SK-N-SH (cell line): ENCODE measurements at regions not wholly inside any gene's neighbourhood (a gene's known extent, or its start where the extent isn't known, plus 50 kb on each side); places are given as distances from the start of the nearest gene placed in this dataset.

Experiments
- CTCF ChIA-PET: fragments of 300-600, 350-600 bp; formaldehyde crosslinking; extraction: SDS; loops from one replicate; lab custom pipeline; 2021; lab: Yijun Ruan, JAX
- POLR2A ChIA-PET: fragments of 350-600 bp; sonication (Branson Sonifier 250); formaldehyde crosslinking; extraction: SDS; loops from one replicate; lab custom pipeline; 2020; ENCODE audit warnings: antibody characterized with exemption, inconsistent platforms; lab: Yijun Ruan, JAX
- DNase-seq: peaks from one replicate; pipeline ENCODE4 v3.0.0; 2012
- H2AFZ ChIP-seq: fragments of 200-600 bp; sonication (generic); 2 replicates; pipeline ENCODE4 v1.8.1; 2016; ENCODE audit warnings: antibody characterized with exemption, mild to moderate bottlenecking, low read depth
- H3F3A ChIP-seq: fragments of 200-600 bp; sonication (generic); replicated peaks from 2 replicates; pipeline ENCODE3; 2016; ENCODE audit warnings: antibody characterized with exemption, mild to moderate bottlenecking; ENCODE audit not compliant: insufficient read depth
- H3K27ac ChIP-seq, 2 experiments: fragments of 200-500 bp in 1 of 2; fragments of 200-600 bp in 1 of 2; sonication (Bioruptor generic) in 1 of 2; sonication (generic), shearing (Covaris generic) in 1 of 2; 2 replicates each; pipeline versions ENCODE4 v1.5.1 to v1.6.1; 2014 to 2016; ENCODE audit warnings: low read depth in 2 of 2, inconsistent platforms in 1 of 2, low read length in 1 of 2, mild to moderate bottlenecking in 1 of 2, mixed read lengths in 1 of 2
- H3K27me3 ChIP-seq: fragments of 200-600 bp; sonication (generic), shearing (Covaris generic); 2 replicates; pipeline ENCODE4 v1.6.1; 2016; ENCODE audit warnings: mixed run types; ENCODE audit not compliant: insufficient read depth
- H3K36me3 ChIP-seq, 2 experiments: fragments of 200-500 bp in 1 of 2; fragments of 200-600 bp in 1 of 2; sonication (Bioruptor generic) in 1 of 2; sonication (generic) in 1 of 2; replicated peaks in 1 of 2; 2 replicates each; pipeline versions ENCODE3 to v1.5.1; 2014 to 2016; ENCODE audit warnings: low read length in 1 of 2, mild to moderate bottlenecking in 1 of 2; ENCODE audit not compliant: insufficient read depth in 2 of 2, control insufficient read depth in 1 of 2
- H3K4me1 ChIP-seq, 2 experiments: fragments of 200-500 bp in 1 of 2; fragments of 200-600 bp in 1 of 2; sonication (Bioruptor generic) in 1 of 2; sonication (generic), shearing (Covaris generic) in 1 of 2; 2 replicates each; pipeline versions ENCODE4 v1.5.1 to v1.6.1; 2014 to 2016; ENCODE audit warnings: low read depth in 1 of 2, low read length in 1 of 2, mixed run types in 1 of 2; ENCODE audit not compliant: insufficient read depth in 2 of 2, control insufficient read depth in 1 of 2
- H3K4me2 ChIP-seq: fragments of 200-600 bp; sonication (generic), shearing (Covaris generic); 2 replicates; pipeline ENCODE4 v1.6.1; 2017; ENCODE audit warnings: mixed run types
- H3K4me3 ChIP-seq, 2 experiments: fragments of 200-500 bp in 1 of 2; fragments of 200-600 bp in 1 of 2; sonication (Bioruptor generic) in 1 of 2; sonication (generic), shearing (Covaris generic) in 1 of 2; 2 replicates each; pipeline versions ENCODE4 v1.5.1 to v1.8.1; 2014 to 2016; ENCODE audit warnings: low read depth in 2 of 2, inconsistent platforms in 1 of 2, low read length in 1 of 2, mild to moderate bottlenecking in 1 of 2, mixed read lengths in 1 of 2, moderate library complexity in 1 of 2
- H3K79me2 ChIP-seq: fragments of 200-600 bp; sonication (generic); 2 replicates; pipeline ENCODE4 v1.8.1; 2017; ENCODE audit warnings: mild to moderate bottlenecking; ENCODE audit not compliant: insufficient read depth
- H3K9ac ChIP-seq: fragments of 200-600 bp; sonication (generic); 2 replicates; pipeline ENCODE4 v1.6.1; 2017; ENCODE audit warnings: mixed run types
- H3K9me2 ChIP-seq: fragments of 200-600 bp; sonication (generic); 2 replicates; pipeline ENCODE4 v1.6.1; 2017; ENCODE audit warnings: mixed run types
- H3K9me3 ChIP-seq: fragments of 200-600 bp; sonication (generic); 2 replicates; pipeline ENCODE4 v1.6.1; 2017; ENCODE audit warnings: mixed run types, mild to moderate bottlenecking, moderate library complexity
- H4K20me1 ChIP-seq: fragments of 200-600 bp; sonication (generic); 2 replicates; pipeline ENCODE4 v1.6.1; 2017; ENCODE audit warnings: mild to moderate bottlenecking, mixed run types; ENCODE audit not compliant: insufficient read depth
- CTCF ChIP-seq: fragments of 200-600 bp; sonication (generic); IDR thresholded peaks from 2 replicates; pipeline ENCODE4 v1.6.1; 2017; ENCODE audit warnings: antibody characterized with exemption, mild to moderate bottlenecking, moderate library complexity
- FOSL2 ChIP-seq: IDR thresholded peaks from 2 replicates; pipeline ENCODE4 v1.4.0; 2012; ENCODE audit warnings: low read depth, mild to moderate bottlenecking, moderate library complexity, borderline replicate concordance
- FOXJ3 ChIP-seq: sonication (generic); formaldehyde crosslinking; IDR thresholded peaks from 2 replicates; pipeline ENCODE4 v1.5.1; 2020; ENCODE audit warnings: mild to moderate bottlenecking, missing genetic modification reagents
- FOXM1 ChIP-seq: IDR thresholded peaks from 2 replicates; pipeline ENCODE4 v1.4.0; 2012; ENCODE audit warnings: low read depth, mild to moderate bottlenecking
- GABPA ChIP-seq: IDR thresholded peaks from 2 replicates; pipeline ENCODE4 v1.4.0; 2012; ENCODE audit warnings: low read depth, mild to moderate bottlenecking
- GATA2 ChIP-seq: sonication (generic); formaldehyde crosslinking; IDR thresholded peaks from 2 replicates; pipeline ENCODE4 v1.5.0; 2020; ENCODE audit warnings: mild to moderate bottlenecking, missing genetic modification reagents
- MEF2A ChIP-seq: IDR thresholded peaks from 2 replicates; pipeline ENCODE4 v1.4.0; 2012; ENCODE audit warnings: low read depth, borderline replicate concordance
- MXI1 ChIP-seq: IDR thresholded peaks from 2 replicates; pipeline ENCODE4 v1.6.1; 2012; ENCODE audit warnings: mild to moderate bottlenecking, low read depth, low read length, improper control_type of control experiment
- PBX3 ChIP-seq: IDR thresholded peaks from 2 replicates; pipeline ENCODE4; 2012
- POLR2AphosphoS5 ChIP-seq: IDR thresholded peaks from 2 replicates; pipeline ENCODE4 v1.6.1; 2012; ENCODE audit warnings: low read depth, low read length
- RAD21 ChIP-seq: IDR thresholded peaks from 2 replicates; pipeline ENCODE4 v1.6.1; 2012; ENCODE audit warnings: mild to moderate bottlenecking, low read length
- USF2 ChIP-seq: fragments of 150-350 bp; IDR thresholded peaks from 2 replicates; pipeline ENCODE4 v1.6.1; 2017; ENCODE audit warnings: antibody characterized with exemption, low read length, low read depth, borderline replicate concordance
- YY1 ChIP-seq: IDR thresholded peaks from 2 replicates; pipeline ENCODE4 v1.4.0; 2012; ENCODE audit warnings: low read depth, mild to moderate bottlenecking
- WGBS: methylation state at CpG from one replicate; pipeline ENCODE4 v1.1.6; 2017; ENCODE audit warnings: low lambda C conversion rate; 5-methylcytosine and 5-hydroxymethylcytosine counted together
- TF ChIP-seq, protein P1 (sequence below): fragments of 150-350 bp; IDR thresholded peaks from 2 replicates; pipeline ENCODE4 v1.6.1; 2016; ENCODE audit warnings: mild to moderate bottlenecking, low read depth, low read length
- TF ChIP-seq, protein P2 (sequence below): IDR thresholded peaks from 2 replicates; pipeline ENCODE4 v1.4.0; 2012; ENCODE audit warnings: low read depth

DNA sequence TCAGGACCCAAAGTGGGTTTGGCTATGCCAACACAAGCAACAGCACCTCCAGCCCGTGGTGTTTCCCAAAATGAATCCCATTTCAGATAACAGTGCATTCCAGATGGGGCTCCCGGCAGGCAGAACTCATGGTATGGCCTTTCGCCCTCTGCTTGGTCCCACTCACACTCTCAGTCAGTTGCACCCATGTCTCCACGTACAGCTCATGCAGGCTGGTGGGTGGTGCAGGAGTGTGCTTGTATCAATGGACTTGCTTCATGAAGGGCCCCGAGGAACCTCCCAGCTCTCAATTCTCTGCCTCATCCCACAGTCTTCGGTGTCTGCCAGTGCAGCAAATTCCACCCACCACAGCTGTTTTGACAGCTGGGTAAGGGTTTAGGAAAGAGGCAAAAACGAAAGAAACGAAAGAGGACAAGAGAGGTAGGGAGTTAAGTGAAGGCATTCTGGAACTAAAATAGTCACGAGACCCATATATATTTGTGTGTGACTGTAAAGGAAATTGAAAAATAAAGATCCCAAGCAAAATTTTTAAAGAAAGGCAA is 278.1 kb downstream of the DCDC2C start:
- no peaks in the 10 kb centered on the region for H3K79me2 ChIP-seq
- H3K36me3 ChIP-seq: no peaks in the 10 kb centered on the region
- no peaks in the 10 kb centered on the region for H4K20me1 ChIP-seq
- TF ChIP-seq, protein P1, sequence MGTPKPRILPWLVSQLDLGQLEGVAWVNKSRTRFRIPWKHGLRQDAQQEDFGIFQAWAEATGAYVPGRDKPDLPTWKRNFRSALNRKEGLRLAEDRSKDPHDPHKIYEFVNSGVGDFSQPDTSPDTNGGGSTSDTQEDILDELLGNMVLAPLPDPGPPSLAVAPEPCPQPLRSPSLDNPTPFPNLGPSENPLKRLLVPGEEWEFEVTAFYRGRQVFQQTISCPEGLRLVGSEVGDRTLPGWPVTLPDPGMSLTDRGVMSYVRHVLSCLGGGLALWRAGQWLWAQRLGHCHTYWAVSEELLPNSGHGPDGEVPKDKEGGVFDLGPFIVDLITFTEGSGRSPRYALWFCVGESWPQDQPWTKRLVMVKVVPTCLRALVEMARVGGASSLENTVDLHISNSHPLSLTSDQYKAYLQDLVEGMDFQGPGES: no peak
- no peak for TF ChIP-seq PBX3
- TF ChIP-seq YY1: no peak
- no peak for TF ChIP-seq MEF2A
- TF ChIP-seq RAD21: no peak
- no peak for TF ChIP-seq USF2
- no peak for TF ChIP-seq POLR2AphosphoS5
- no peak for TF ChIP-seq MXI1
- TF ChIP-seq FOSL2: no peak
- TF ChIP-seq FOXJ3: no peak
- no peak for TF ChIP-seq GABPA
- no peak for TF ChIP-seq CTCF
- H3K27me3 ChIP-seq: no peaks in the 10 kb centered on the region
- POLR2A ChIA-PET: no interaction called here
- H3F3A ChIP-seq: no peaks in the 10 kb centered on the region
- H3K9me2 ChIP-seq: no peaks in the 10 kb centered on the region
- H3K9ac ChIP-seq: no peak overlapping the region
- H2AFZ ChIP-seq: no peak overlapping the region
- no peak for DNase-seq
- H3K9me3 ChIP-seq: no peaks in the 10 kb centered on the region
- no peak overlapping the region for H3K27ac ChIP-seq
- H3K4me3 ChIP-seq: no peak overlapping the region
- 16% methylated on average over 9 of the region's 9 CpGs for WGBS
- H3K4me1 ChIP-seq: no peaks in the 10 kb centered on the region
- no peak overlapping the region for H3K4me2 ChIP-seq
- CTCF ChIA-PET: no interaction called here

- WGBS: 7% methylated on average over 2 of the region's 2 CpGs
- H3K27me3 ChIP-seq: no peaks in the 10 kb centered on the region
- no peaks in the 10 kb centered on the region for H3K9me3 ChIP-seq
- ChIA-PET CTCF (no interaction called here), POLR2A (no interaction called here)
- no peak overlapping the region for H3K27ac ChIP-seq
- no peaks in the 10 kb centered on the region for H4K20me1 ChIP-seq
- H3K4me3 ChIP-seq: no peak overlapping the region
- no peak for DNase-seq
- no peak overlapping the region for H2AFZ ChIP-seq
- no peak overlapping the region for H3K9ac ChIP-seq
- H3F3A ChIP-seq: no peaks in the 10 kb centered on the region
- H3K4me1 ChIP-seq: no peaks in the 10 kb centered on the region
- no peak for TF ChIP-seq GATA2
- TF ChIP-seq FOXM1: no peak
- TF ChIP-seq, protein P2, sequence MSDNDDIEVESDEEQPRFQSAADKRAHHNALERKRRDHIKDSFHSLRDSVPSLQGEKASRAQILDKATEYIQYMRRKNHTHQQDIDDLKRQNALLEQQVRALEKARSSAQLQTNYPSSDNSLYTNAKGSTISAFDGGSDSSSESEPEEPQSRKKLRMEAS: no peak
- TF ChIP-seq PBX3: no peak
- H3K4me2 ChIP-seq: no peak overlapping the region
- no peaks in the 10 kb centered on the region for H3K36me3 ChIP-seq
- no peaks in the 10 kb centered on the region for H3K9me2 ChIP-seq
- H3K79me2 ChIP-seq: no peaks in the 10 kb centered on the region
Measured at GRCh38 chr2:3982160-3982559, 278.8 kb downstream of the DCDC2C start.
